ELF-1 (cell line): ENCODE measurements at regions not wholly inside any gene's neighbourhood (a gene's known extent, or its start where the extent isn't known, plus 50 kb on each side); places are given as distances from the start of the nearest gene placed in this dataset.

Source experiments
- DNase-seq: peaks from one replicate; pipeline ENCODE4 v3.0.0-alpha.2; 2016; ENCODE audit warnings: low read depth, low spot score

DNA sequence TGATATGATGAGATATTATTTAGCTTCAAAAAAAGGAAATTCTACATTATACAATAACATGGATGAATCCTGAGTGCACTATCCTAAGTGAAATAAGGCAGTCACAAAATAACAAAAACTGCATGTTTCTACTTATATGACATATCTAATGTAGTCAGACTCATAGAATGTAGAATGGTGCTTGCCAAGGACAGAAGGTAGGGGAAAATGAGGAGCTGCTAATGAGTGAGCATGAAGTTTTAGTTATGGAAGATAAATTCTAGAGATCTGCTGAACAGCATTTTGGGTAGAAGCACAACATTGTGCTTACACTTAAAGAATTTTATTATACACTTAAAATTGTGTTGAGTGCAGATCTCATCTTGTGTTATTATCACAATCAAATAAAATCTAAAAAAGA lies 812.4 kb downstream of the KCTD16 start:
- DNase-seq: no peak

GRCh38 chr5:144979516-144980264 lies 809.0 kb downstream of the KCTD16 start:
- no peak for DNase-seq

DNA sequence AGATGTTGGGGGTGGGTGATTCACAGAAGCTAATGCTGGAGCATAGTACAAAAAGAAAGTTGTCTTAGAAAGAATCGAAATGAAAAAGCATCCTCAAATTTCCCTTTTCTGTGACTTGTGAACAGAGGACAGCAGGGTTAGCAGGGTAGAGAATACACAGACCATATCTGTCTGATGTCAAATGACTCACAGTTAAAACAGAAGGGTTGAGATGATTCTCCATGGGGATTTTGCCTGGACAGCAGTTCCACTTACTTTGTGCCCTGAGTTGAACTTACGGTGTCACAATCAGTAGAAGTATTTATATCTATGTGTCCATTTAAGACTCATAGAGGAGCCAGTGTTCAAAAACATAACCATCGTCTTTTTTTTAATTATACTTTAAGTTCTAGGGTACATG lies 801.6 kb downstream of the KCTD16 start:
- no peak for DNase-seq

- no peak for DNase-seq
These were observed 800.6 kb downstream of the KCTD16 start for GRCh38 chr5:144971108-144971850.

- DNase-seq: no peak
These were observed 789.6 kb downstream of the KCTD16 start for GRCh38 chr5:144960296-144960695.

- DNase-seq: no peak
These were observed 787.3 kb downstream of the KCTD16 start for GRCh38 chr5:144958002-144958401.

DNA sequence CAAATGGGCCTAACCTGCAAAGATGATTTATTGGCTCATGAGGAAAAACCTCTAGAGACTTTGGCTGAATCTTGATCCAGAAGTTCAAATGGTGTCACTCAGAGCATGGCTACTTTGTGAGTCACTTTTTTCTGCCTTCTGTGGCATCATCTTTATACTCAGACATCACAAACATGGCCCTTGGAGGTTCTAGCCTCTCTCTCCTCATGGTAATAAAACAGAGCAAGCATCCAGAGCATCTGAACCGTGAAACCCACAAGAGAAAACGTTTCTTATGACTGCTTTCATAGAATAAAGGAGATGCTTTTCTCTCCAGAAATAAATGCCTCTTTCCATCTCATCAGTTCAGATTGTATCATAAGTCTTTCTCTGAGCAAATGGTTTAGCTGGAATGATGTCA lies 780.3 kb downstream of the KCTD16 start:
- no peak for DNase-seq

DNA sequence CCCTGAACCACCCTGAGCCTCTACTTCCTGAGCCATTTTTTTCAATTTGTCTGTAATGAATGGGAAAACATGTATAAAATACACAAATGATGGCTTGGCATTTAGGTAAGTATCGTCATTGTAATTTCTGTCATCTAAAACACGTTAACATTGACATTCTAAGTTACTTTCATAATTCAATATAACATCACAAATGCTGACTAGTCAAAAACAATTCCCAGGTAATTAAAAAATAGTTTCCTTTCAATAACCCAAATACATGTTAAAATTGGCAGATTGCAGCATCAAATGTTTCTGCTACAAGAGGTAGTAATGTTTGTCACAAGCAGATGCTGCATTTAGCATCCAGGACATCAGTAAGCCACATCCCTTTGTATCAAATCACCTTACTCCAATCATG lies 776.4 kb downstream of the KCTD16 start:
- no peak for DNase-seq

GRCh38 chr5:144945503-144945902 lies 774.8 kb downstream of the KCTD16 start:
- DNase-seq: no peak

DNA sequence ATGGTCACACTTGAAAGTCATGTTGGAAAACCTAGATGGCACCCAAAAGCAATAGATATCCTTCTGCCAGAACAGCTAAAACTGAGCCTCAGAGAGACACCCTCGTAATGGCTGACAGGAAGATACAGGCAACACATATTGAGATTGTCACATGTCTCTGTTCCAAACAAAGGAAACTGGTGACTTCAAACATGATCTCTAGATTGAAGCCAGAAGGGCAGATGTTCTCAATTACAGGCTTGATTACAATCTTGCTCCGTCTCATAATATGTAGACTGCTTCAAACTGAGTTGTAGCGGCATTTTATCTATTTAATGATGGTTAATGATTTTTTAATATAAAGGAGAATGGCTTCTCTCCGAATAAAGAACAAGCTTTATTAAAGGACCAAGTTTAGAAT lies 774.3 kb downstream of the KCTD16 start:
- DNase-seq: no peak

DNA sequence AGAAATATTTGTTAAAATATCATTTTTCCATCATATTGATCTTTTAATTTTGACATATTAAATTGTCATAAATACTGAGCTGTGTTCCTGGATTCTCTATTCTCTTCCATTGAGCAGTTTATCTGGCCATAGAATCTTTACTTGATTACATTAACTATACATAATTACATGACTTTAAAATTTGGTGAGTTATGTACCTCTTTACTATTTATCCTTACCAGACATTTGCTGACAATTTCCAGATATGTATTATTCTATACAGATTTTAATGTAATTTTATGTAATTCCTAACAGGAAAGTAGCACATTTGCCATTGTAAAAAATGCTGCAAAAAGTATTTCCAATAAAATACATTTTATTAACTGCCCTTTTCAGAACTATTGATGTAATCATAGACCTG lies 770.3 kb downstream of the KCTD16 start:
- DNase-seq: no peak

- DNase-seq: no peak
These were observed 747.7 kb downstream of the KCTD16 start for GRCh38 chr5:144918371-144918770.

- no peak for DNase-seq
These were observed 744.8 kb downstream of the KCTD16 start for GRCh38 chr5:144915452-144915851.

DNA sequence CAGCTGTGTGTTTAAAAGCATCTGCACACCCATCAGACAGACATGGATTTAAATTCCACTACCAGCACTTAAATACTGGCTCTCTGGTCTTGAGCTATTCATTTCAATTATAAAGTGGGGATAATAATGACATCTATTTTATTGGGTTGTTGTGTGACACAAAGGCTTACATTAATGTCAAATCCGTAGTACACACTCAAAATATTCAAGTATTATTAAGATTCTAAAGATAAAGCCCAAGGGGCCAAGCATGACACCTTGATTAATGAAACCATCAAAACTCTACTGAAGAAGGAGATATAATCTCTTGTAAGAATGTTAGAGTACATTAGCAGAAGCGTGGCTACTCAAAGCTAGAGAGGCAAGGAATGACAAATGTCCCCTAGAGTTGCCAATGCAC lies 743.0 kb downstream of the KCTD16 start:
- DNase-seq: no peak

DNA sequence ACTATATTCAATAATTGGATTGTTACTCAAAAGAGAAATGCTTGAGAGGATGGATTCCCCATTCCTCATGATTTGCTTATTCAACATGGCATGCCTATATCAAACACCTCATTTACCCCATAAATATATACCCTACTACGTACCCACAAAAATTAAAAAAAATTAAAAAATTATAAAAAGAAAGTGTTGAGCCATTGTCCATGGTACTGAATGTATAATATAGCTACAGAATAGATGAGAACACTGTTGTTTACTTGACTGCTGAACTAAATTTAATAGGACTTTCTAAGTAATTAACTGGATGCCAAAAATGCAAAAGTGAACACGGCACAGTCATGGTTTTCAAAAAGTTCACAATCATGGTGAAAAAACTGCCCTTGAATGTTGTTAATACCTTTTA lies 725.8 kb downstream of the KCTD16 start:
- no peak for DNase-seq

- no peak for DNase-seq
These were observed 716.0 kb downstream of the KCTD16 start for GRCh38 chr5:144886668-144887067.

DNA sequence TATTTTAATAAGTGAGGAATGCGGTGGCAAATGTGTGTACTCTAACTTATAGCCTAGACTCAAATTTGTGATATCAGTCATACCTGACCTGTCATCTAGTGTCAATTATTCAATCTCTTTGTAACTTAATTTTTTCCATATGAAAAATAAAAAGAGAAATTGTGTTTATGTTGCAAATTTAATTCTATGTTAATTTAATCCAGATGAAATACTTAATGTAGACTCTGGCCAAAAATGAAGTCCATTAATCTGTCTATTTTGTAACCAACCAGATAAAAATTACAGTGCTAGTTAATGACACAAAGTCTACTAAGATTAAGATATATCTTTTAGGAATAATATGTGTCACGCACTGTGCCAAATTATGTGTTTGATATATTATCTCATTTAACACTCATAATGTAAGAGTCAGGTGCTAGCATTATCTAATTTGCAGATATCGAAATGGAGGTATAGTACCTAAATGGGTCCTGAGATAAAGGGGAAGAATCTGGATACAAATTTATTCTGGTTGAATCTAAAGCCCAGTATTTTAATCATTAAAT lies 712.1 kb downstream of the KCTD16 start:
- DNase-seq: no peak

DNA sequence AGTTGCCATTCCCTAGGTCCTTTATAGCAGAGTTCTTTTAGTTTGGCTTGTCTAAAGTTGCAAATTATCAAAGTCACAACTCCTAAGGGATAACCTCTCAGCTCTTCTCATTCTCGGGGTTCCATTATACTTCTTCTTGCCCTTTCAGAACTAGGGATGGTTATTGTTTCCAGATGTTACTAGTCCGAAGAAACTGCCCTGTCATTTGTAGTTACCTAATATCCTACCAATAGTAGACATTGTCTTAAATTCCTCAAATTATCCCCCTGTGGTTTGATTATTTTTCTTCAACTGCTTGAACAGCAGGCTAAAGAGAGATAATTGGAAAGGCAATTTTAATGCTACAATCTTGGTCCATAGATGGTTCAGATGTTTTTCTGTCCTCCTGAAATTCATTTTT lies 709.8 kb downstream of the KCTD16 start:
- DNase-seq: no peak

DNA sequence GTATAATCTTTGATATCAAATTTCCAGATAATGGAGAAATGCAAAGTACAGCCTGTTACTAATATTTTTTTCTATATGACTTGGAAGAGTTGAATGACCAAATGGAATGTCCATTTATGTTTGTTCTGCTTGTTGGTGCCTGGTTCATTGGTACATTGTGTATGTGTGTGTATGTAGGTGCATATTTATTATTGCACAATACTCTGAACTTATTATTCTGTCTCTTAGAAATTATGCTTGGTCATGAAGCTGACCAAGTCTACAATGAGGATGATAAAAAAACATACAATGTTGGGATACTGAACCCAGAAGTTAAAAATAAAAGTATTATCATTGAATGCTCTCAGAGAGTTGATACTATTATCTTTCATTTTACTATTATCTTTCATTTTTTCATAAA lies 706.3 kb downstream of the KCTD16 start:
- no peak for DNase-seq

GRCh38 chr5:144873076-144873475 lies 702.4 kb downstream of the KCTD16 start:
- DNase-seq: no peak

GRCh38 chr5:144864118-144864517 lies 693.4 kb downstream of the KCTD16 start:
- DNase-seq: no peak

- DNase-seq: no peak
These were observed 686.8 kb downstream of the KCTD16 start for GRCh38 chr5:144857454-144857853.

- no peak for DNase-seq
These were observed 673.4 kb downstream of the KCTD16 start for GRCh38 chr5:144844086-144844485.
